Fibroblast of upper back skin (primary cell): ENCODE measurements at regions not wholly inside any gene's neighbourhood (a gene's known extent, or its start where the extent isn't known, plus 50 kb on each side); places are given as distances from the start of the nearest gene placed in this dataset.
"Not testable (repeated sequence)": the region's sequence is repeated elsewhere in the genome, so short reads cannot be mapped to it uniquely, and the experiment has no call there.

ENCODE experiments used
- DNase-seq: peaks from one replicate; pipeline ENCODE4 v3.0.0-alpha.2; 2013

DNA sequence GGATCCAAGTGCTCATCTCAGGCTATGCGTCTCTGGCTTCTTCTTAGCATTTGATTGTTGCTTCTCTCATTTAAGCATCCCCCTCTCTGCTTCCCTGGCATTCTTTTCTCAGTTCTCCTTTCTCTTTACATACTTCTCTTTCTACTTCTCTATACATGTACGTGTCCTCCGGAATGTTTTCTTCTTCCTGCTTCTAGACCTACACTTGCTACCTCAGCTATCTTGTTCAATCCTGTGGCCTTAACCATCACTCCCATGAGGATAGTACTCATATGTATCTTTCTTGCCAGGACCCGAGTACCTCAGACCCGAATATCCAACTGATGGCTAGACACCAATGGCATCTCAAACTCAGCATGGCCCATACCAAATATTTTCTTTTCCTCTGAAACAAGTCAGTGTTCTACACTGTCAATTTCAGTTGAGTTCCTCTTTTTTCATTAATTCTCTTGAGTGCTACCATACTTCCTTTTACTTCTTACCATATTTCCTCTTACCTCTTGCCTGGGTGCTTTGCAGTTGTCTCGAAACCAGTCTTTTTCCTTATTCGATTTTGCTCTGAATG lies 115.1 kb upstream of the SLC38A2 start:
- peak; percentile 36 for DNase-seq

DNA sequence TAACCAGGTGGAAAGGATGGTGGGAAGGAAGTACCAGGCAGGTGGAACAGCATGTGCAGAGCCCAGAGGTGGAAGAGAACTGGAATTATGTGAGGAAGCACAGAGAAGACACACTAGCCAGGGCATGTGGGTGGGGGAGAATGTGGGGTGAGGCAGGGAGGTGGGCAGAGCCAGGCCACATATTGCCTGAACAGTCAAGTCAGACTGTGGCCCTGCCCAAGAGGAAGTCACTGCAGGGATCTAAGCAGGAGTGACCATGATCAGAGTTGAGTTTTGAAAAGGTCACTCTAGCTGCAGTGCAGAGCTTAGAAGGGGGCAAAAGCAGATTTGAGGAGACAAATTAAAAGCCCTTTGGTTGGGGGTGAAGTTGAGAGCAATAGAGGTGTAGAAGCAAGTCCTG lies 114.0 kb upstream of the SLC38A2 start:
- DNase-seq = no peak

DNA sequence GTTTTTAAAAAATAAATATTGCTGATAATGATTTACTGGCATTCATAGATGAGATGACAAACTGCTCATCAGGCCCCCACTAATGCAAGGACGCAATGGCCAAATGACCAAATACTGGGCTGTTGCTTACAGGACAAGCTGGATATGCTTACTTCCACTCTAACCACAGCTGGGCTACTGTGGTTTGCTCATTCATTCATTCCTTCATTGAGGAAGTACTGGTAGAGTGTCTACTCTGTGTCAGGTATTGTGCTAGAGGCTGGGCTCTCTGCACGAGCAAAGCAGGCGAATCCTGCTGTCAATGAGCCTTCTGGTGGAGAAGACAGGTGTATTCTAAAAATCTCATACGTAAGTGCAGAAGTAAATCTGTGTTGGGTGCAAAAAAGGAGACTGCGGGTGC lies 113.3 kb upstream of the SLC38A2 start:
- no peak for DNase-seq

- no peak for DNase-seq
Measured at GRCh38 chr12:46484396-46485061, 112.0 kb upstream of the SLC38A2 start.

DNA sequence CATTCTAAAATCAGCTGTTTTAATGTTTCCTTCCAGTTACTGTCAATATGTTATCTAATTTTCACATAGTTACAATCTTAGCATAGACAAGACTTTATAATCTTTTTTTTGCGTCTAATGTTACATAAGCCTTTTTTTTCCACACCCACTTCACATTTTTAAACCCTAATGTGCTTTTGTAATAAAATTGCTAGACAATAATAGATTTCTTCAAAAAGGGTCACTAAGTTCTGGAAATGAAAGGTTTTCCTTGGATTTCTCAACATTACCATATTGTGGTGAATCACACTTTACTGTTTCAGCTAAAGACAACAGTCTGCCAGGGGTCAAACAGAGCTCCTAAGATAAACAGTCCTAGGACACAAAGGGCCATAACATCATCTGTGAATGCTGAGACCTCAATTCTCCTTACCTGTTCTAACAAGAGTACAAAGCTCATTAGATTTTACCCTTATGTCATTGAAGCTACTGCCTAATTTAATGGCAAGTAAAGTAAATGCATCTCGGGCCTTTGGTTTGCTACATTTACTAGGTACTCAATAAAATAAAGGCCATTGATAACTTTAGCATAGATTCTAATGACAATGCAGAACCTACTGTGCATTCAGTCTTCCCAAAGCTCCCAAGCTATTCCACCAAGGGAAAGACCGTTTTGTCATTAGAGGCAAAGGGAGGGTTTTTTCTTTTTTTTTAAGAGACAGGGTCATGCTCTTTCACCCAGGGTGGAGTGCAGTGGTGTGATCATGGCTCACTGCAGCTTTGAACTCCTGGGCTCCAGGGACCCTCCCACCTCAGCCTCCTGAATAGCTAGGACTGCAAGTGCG lies 111.2 kb upstream of the SLC38A2 start:
- DNase-seq = peak; percentile 35

DNA sequence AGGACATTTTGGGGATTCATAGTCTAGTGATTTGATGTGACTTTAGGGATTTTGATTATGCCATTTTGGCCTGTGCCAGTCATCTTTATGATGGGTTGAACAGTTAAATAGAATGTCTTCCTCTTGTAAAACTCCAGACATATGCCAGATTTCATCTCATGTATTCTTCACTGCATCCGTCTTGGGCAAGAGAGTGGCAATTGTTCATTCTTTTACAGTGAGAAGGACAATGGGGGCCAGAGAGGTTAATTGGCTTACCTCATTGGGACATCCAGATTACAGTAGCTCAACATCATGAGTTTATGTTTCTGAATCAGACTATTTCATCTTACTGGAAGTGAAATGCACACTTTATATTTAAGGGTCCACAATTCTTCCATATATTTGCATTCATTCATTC lies 108.2 kb upstream of the SLC38A2 start:
- DNase-seq = no peak

GRCh38 chr12:46480316-46480715 lies 107.7 kb upstream of the SLC38A2 start:
- no peak for DNase-seq

DNA sequence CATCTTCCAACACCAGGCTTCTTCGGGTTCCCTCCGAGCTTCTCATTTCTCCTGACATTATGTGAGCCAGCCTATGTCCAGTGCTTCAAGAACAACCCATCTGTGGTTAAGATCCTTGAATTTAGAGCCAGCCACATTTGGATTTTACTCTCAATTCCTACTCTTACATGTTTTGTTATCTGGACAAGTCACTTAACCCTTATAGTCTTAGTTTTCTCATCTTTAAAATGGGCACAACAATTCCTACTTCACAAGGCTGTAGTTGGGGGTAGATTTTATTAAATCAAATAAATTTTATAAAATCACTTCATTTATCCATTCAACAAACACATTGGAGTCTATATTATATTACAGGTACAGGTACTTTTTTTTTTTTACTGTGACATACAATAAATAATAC lies 105.5 kb upstream of the SLC38A2 start:
- DNase-seq = no peak

- no peak for DNase-seq
Measured at GRCh38 chr12:46477541-46477940, 105.0 kb upstream of the SLC38A2 start.

DNA sequence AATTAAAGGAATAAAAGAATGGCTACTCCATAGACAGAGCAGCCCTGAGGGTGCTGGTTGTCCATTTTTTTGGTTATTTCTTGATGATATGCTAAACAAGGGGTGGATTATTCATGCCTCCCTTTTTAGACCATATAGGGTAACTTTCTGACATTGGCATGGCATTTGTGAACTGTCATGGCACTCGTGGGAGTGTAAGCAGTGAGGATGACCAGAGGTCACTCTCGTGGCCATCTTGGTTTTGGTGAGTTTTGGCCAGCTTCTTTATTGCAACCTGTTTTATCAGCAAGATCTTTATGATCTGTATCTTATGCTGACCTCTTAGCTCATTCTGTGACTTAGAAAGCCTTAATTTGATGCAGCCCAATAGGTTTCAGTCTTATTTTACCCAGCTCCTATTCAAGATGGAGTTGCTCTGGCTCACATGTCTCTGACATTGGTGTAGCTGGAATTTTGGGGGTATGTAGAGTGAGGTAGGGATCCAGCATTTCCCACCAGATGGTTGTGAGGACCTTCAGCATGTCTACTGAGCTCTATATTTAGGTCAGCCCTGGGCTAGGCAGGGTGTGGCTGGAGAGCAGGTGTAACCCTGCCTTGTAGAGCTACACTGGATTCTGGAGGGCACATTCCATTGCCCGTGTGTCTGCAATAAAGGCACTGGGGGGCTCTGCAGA lies 103.5 kb upstream of the SLC38A2 start:
- DNase-seq = no peak

- DNase-seq = not testable (repeated sequence)
Measured at GRCh38 chr12:46474385-46474784, 101.8 kb upstream of the SLC38A2 start.

GRCh38 chr12:46473634-46474329 lies 101.2 kb upstream of the SLC38A2 start:
- peak; percentile 93 for DNase-seq

- peak; percentile 81 for DNase-seq
Measured at GRCh38 chr12:46472893-46473633, 100.5 kb upstream of the SLC38A2 start.

GRCh38 chr12:46472144-46472705 lies 99.7 kb upstream of the SLC38A2 start:
- no peak for DNase-seq

DNA sequence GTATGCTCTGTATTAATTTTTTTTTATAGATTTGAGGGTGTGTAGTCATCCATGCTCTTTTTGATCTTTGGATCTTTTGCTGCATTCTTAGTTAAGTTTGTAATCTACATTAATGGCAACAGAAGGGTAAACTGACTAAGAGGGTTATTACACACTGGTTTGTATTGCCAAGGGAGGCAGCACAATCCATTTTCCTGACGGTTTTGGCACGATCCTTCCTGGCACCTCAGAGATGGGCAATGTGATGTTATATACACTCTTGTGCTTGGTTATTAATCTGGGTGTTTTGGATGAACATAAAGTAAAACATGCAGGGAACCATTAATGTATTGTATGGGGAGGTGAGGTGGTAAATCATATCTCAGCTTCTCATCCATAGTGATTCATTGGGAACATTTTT lies 98.8 kb upstream of the SLC38A2 start:
- DNase-seq = no peak

DNA sequence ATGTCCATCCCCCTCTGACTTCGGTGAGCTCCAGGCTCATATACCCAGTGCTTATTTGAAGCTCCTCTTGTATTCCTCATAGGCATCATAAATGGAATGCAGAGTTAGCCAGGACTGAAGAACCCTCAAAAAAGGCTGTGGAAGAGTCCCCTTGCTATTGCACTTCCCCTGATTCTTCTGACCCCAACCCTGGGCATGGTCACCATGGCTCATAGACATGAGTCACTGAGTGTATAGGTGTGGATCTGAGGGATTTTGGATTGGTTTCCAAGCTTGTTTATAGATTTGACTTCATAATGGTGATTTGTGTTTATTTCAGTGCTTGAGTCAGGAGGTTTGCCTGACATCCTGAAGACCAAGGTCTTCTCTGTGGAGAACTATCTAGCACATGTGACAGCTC lies 98.4 kb upstream of the SLC38A2 start:
- no peak for DNase-seq

GRCh38 chr12:46470036-46470627 lies 97.6 kb upstream of the SLC38A2 start:
- no peak for DNase-seq

GRCh38 chr12:46468813-46469212 lies 96.2 kb upstream of the SLC38A2 start:
- DNase-seq = no peak

DNA sequence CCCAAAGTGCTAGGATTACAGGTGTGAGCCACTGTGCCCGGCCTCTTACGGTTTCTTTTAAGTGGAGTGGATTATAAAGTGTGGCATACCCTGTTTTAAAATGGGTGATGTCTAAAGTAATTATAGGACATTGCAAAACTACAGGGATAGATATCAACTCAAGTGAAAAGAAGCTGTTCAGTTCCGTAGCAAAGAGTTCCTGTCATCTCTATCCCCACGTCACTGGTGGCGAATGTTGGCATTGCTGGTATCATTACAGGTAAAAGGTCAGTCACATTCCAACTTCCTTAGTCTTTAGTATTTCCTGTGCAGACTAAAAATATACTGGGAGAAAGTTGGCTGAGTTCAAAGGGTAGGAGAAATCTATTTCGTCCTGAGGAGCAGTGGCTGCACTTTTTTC lies 95.6 kb upstream of the SLC38A2 start:
- no peak for DNase-seq

DNA sequence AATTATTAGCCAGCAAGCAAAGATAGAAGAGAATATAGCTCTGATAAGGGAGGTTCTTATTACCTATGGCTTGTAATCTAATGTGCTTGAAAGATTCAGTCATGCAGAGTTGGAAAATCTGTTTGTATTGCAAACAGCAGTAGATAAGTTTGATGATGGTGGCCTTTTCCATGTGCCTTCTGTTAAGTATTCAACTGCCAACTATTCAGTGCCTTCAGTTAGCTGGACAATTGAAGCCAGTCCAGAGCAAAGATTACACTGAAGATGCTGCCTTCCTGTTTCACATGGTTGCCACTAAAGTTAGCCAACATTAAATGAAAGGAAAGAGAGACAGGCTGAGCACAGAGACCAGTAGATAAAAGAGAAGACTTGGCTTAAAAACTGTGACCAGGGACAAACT lies 92.7 kb upstream of the SLC38A2 start:
- no peak for DNase-seq

GRCh38 chr12:46464863-46465262 lies 92.3 kb upstream of the SLC38A2 start:
- no peak for DNase-seq
